ENCODE measurements at regions not wholly inside any gene's neighbourhood (a gene's known extent, or its start where the extent isn't known, plus 50 kb on each side); places are given as distances from the start of the nearest gene placed in this dataset.

GRCh38 chr4:22986262-22986661 lies 293.5 kb downstream of the GBA3 start:
- Histone ChIP-seq H3K4me3 (ENCODE audit: low read length) (no peak overlapping the region), H3F3A (ENCODE audit: insufficient read depth, low read length, poor library complexity, severe bottlenecking) (no peaks in the 10 kb centered on the region), H3K9me2 (ENCODE audit: insufficient read depth, low read length) (no peaks in the 10 kb centered on the region), H3K27me3 (ENCODE audit: insufficient read depth, low read depth, low read length) (no peaks in the 10 kb centered on the region), H3K4me2 (ENCODE audit: low read length) (no peak overlapping the region), H4K20me1 (ENCODE audit: insufficient read depth) (no peaks in the 10 kb centered on the region), H3K27ac (ENCODE audit: low read length) (no peak overlapping the region), H3K9ac (ENCODE audit: low read length) (no peak overlapping the region), H2AFZ (ENCODE audit: low read depth, low read length) (no peak overlapping the region), H3K9me3 (ENCODE audit: low read length) (no peaks in the 10 kb centered on the region), H3K36me3 (ENCODE audit: insufficient read depth, low read length) (no peaks in the 10 kb centered on the region), H3K79me2 (replicated peaks; ENCODE audit: insufficient read depth, low read length) (no peaks in the 10 kb centered on the region)
- TF ChIP-seq EZH2 (IDR thresholded peaks at IDR 0.05; ENCODE audit: borderline replicate concordance, insufficient read depth, low read length, poor library complexity, severe bottlenecking) (no peak), SMC3 (conservative IDR thresholded peaks at IDR 0.05; ENCODE audit: poor library complexity) (no peak), MXI1 (conservative IDR thresholded peaks at IDR 0.05; ENCODE audit: poor library complexity, severe bottlenecking) (no peak), CTCF (IDR thresholded peaks at IDR 0.05; ENCODE audit: poor library complexity, severe bottlenecking) (no peak), EP300 (conservative IDR thresholded peaks at IDR 0.05; ENCODE audit: poor library complexity, severe bottlenecking) (no peak), TAF1 (IDR thresholded peaks at IDR 0.05; ENCODE audit: low read depth) (no peak), RAD21 (conservative IDR thresholded peaks at IDR 0.05) (no peak), POLR2AphosphoS5 (IDR thresholded peaks at IDR 0.05) (no peak), REST (IDR thresholded peaks at IDR 0.05; ENCODE audit: borderline replicate concordance) (no peak)

- no peak overlapping the region for H2AFZ ChIP-seq (ENCODE audit: low read depth, low read length)
- no peaks in the 10 kb centered on the region for H3K36me3 ChIP-seq (ENCODE audit: insufficient read depth, low read length)
- H3K4me2 ChIP-seq (ENCODE audit: low read length): no peak overlapping the region
- no peak for TF ChIP-seq TAF1 (IDR thresholded peaks at IDR 0.05; ENCODE audit: low read depth)
- no peak for TF ChIP-seq POLR2AphosphoS5 (IDR thresholded peaks at IDR 0.05)
- no peak for TF ChIP-seq EZH2 (IDR thresholded peaks at IDR 0.05; ENCODE audit: borderline replicate concordance, insufficient read depth, low read length, poor library complexity, severe bottlenecking)
- no peak for TF ChIP-seq REST (IDR thresholded peaks at IDR 0.05; ENCODE audit: borderline replicate concordance)
- TF ChIP-seq EP300 (conservative IDR thresholded peaks at IDR 0.05; ENCODE audit: poor library complexity, severe bottlenecking): no peak
- TF ChIP-seq RAD21 (conservative IDR thresholded peaks at IDR 0.05): no peak
- no peak for TF ChIP-seq SMC3 (conservative IDR thresholded peaks at IDR 0.05; ENCODE audit: poor library complexity)
- TF ChIP-seq CTCF (IDR thresholded peaks at IDR 0.05; ENCODE audit: poor library complexity, severe bottlenecking): no peak
- TF ChIP-seq MXI1 (conservative IDR thresholded peaks at IDR 0.05; ENCODE audit: poor library complexity, severe bottlenecking): no peak
- no peak overlapping the region for H3K27ac ChIP-seq (ENCODE audit: low read length)
- no peaks in the 10 kb centered on the region for H3K27me3 ChIP-seq (ENCODE audit: insufficient read depth, low read depth, low read length)
- H3F3A ChIP-seq (ENCODE audit: insufficient read depth, low read length, poor library complexity, severe bottlenecking): no peaks in the 10 kb centered on the region
- H3K79me2 ChIP-seq (replicated peaks; ENCODE audit: insufficient read depth, low read length): no peaks in the 10 kb centered on the region
- H3K9me2 ChIP-seq (ENCODE audit: insufficient read depth, low read length): no peaks in the 10 kb centered on the region
- no peak overlapping the region for H3K4me3 ChIP-seq (ENCODE audit: low read length)
- no peaks in the 10 kb centered on the region for H3K9me3 ChIP-seq (ENCODE audit: low read length)
- H3K9ac ChIP-seq (ENCODE audit: low read length): no peak overlapping the region
- no peaks in the 10 kb centered on the region for H4K20me1 ChIP-seq (ENCODE audit: insufficient read depth)
Observed at GRCh38 chr4:22984390-22984789, 291.7 kb downstream of the GBA3 start.

Data from neural cell (in vitro differentiated cells).